ENCODE measurements at regions not wholly inside any gene's neighbourhood (a gene's known extent, or its start where the extent isn't known, plus 50 kb on each side); places are given as distances from the start of the nearest gene placed in this dataset.

DNA sequence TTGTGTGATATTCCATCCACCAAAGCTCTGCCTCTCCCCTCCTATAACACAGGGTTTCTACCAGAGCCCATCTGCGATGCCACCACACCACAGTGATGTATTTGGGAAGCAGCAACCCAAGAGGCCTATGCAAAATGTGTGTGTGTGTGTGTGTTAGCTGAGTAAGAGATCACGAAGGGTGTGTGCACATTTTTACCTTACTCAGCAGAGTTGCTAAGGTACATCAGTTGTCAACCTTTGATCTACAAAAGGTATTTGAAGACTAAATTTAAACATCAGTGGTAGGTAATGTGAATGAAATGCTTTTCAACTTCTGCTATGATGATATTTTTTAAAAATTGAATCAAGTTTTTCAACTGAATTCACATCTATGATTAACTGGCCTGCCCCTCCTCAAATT is 227.6 kb downstream of the FBXO15 start:
- no peak for DNase-seq (ENCODE audit: low spot score)

DNA sequence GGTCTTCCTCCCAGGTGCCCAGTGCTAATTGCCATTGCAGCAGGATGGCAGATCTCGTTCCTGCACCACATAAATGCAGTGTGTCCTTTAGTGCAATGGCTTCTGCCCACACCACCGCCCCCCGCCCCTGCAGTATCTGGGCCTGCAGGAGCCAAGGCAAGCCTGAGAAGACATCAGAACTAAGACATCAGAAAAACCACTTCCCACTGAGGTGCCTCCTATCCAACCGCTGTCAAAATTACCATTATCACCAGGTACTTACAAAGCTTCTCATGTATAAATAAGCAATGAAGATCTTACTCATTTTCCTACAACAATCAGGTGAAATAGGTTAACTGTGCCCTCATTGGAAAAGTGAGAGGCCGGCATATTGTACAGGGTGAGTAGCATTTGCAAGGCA is 228.8 kb downstream of the FBXO15 start:
- no peak for DNase-seq (ENCODE audit: low spot score)

DNA sequence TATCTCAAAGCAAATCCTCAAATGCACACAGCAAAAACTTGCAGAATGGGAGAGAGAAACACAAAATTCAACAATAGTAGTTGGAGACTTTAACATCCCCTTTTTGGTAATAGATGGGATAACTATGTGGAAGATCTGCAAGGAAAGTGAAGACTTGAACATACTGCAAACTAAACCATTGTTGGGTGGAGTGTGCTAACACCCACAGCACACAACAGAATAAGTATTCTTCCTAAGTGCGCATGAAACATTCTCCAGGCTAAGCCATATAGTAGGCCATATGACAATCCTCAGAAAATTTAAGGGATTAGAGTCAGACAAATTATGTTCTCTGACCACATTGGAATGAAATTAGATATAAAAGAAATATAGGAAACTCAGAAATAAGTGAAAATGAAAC is 230.6 kb downstream of the FBXO15 start:
- DNase-seq (ENCODE audit: low spot score): no peak

DNA sequence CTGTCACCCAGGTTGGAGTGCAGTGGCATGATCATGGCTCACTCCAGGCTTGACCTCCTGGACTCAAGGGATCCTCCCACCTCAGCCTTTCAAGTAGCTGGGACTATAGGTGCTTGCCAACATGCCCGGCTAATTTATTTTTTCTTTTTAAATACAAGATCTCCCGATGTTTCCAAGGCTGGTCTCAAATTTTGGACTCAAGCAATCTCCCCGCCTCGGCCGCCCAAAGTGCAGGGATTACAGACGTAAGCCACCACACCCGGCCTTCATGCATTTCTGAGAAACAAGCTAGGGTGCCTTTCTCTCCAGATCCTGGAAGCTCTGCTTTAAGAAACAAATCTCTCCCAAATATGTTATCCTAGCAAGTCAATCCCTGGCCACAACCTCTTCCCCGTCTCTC is 234.1 kb downstream of the FBXO15 start:
- no peak for DNase-seq (ENCODE audit: low spot score)

DNA sequence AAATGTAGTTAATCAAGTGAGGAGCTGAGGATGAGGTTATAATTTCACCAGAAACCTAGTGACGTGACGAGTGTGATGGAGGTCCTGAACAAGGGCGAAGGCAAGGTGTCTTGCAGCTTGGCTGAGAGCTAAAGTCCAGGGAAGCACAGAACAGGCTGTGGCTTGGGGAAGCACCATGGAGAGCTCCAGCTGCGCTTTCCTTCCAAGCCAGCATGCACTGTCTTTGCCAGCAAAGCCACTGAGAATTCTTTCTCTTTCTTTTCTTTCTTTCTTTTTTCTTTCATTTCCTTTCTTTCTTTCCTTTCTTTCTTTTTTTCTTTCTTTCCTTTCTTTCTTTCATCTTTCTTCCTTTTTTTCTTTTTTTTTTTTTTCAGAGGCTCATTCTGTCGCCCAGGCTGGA is 239.3 kb downstream of the FBXO15 start:
- peak; percentile 7 for DNase-seq (ENCODE audit: low spot score)

DNA sequence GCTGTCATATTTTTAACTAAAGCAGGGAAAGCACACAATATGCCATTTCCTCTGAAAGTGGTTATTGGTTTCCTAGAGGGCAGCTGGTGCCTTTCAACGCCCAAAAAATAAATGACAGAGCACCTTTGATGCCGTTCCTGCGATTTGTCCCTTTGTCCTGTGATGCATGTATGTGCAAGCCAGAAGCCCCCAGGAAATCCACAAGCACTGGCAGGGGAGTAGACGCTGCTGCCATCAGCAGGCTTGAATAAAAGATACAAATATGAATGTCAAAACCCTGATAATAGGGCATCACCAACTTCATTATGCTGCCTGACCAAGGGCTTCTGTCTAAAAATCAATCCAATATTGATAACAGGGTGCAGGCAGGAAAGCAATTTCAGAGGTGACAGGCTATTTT is 246.1 kb downstream of the FBXO15 start:
- DNase-seq (ENCODE audit: low spot score): no peak

DNA sequence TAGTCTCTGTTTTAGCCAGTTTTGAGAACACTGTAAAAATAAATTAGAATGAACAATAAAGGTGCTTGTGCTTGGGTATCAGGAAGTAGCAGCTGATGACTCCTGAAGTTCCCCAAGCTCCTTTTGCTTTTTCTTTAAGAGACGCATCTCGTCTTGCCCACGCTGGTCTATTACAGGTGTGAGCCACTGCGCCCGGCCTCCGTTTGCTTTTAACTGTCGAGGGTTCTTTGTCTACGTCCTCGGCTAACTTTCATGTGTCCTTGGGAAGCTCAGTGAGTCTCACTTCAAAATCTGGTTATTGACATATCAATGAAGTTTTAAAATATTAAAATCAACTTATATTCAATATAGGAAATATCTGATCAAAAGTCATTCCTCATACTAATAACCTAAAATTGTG is 246.5 kb downstream of the FBXO15 start:
- DNase-seq (ENCODE audit: low spot score): no peak

DNA sequence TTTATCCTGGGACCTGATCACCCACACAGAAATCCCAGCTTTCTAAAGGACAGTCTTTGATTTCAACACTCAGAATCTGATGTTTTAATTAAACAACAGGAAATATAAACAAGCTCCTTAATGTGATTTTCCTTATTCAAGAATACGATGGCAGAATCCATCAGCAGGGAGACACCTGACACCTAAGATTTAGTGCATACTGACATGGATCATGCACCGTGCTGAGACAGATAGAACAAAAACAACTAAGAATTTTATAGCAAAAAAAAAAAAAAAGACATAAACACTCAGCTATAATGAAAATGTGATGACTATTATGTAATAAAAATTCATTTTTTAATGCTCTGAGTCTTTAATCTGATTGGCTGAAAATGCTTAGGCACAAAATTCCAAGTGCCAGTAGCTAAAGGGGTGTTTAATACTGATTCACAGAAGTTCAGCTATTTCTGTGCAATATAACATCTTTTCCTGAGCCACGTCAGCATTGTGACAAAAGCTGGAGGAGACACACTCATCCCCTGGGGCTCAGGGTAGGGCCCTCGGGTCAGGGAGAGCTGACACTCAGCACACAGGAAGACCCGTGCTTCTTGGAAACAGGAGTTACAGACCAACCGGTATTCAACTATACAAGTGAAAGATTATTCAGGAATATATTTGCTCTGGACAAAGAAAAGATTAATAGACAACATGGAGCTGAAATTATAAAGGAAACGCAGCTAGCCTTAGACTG is 247.4 kb downstream of the FBXO15 start:
- no peak for DNase-seq (ENCODE audit: low spot score)

DNA sequence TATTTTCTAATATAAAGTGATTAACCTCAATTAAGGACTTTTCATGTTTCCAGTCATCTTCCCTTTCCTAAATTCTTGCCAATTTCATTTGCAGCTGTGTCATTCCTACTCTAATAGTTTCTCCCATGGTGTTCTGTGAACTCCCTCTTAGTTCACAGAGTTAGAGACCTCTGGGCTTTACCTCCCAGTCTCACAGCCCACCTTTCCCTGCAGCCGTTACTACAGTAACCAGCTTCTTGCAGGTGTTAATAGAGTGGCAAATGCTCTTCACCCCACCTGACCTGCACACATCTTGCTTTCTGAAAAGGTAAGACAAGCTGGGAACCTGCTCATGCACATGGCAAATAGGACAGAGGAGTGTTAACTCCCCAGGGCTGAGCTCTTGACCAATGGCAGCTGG is 250.1 kb downstream of the FBXO15 start:
- DNase-seq (ENCODE audit: low spot score): no peak

DNA sequence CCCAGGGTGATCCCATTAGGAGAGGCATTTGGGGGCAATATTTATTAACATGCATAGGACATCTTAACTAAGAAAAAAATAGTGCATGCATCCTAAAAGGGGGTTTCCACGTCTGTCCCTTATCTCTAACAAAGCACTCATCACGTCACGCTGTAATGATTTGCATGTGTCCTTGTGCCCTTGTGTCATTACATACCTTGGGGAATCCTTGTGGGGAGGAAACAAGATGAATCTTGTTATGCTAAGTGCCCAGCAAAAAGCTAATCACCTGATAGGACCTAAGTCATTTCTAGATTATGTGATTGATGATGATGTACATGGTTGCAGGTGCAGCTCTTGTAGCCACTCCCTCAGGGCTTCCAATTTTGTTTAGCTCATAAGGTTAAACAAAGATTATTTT is 250.9 kb downstream of the FBXO15 start:
- no peak for DNase-seq (ENCODE audit: low spot score)

DNA sequence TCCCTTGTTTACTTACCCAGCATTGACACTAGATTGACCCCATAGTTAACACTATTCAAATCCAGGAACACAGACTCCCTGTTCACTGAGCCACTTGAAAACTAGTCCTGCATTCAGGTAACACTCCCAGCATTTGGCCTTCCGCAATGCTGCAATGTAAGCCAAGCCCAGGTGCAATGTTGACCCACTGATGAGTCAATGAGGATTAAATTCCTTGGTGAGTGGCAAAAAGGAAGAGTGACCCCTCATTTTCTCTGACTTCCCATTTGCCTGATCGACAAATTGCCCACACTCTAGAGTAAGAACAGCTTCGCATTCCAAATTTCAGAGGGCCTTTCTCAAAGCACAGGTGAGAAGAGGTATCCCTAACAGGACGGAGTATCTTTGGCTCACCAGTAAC is 251.9 kb downstream of the FBXO15 start:
- DNase-seq (ENCODE audit: low spot score): peak; percentile 32

DNA sequence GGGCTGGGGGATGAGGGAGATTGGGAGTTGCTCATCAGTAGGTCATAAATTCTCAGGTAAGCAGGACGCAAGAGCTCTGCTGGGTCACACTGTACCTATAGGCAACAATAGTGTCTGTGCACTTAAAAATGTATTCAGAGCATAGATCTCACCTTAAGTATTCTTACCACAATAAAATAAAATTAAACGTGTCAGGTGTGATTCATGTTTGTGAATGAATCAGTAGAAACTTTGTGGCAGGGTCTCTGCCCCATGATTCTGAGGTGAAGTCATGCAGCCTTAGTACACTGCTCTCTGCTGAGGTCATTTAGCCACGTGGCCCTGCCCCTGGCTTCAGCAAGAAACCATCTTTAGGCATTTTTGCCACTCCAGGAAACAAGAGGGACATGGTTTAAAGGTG is 253.8 kb downstream of the FBXO15 start:
- DNase-seq (ENCODE audit: low spot score): no peak

DNA sequence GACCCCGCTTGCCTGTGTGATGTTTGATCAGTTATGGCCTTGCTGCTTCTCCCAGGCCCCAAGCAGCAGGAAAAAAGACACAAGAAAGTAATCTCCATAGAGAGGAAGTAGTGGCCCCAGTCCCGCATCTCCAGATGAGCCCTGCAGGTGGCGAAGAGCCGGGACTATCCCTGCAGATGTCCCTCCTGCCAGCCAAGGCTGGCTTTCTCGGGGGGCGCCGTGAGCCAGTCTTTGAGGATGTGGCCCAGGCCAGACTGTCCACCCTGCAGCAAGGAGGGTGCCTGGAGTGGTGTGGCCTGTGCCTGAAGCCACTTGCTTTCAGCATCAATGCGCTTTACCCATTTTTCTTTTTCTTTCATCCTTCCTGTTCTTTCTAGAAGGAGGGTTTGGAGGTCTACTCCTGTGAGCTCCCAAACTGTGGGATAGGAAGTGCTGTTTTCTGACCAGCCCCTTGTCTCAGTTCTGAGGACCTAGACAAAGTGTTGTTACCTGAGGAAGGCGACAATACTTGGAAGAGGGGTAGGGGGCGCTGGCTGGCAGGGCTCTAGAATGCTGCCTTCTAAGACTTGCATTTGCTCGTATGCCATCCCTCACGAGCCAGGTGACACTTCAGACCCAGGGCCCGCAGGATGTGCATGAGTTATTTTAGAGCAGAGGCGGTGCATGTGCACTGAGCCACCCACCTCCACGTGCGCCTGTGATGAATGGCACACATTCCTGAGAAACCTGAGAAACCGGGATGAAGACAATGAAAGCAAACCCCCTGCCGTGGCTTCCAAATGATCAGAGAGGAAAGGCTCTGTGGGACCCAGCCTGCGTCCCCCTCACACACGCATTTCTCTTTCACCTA is 255.8 kb downstream of the FBXO15 start:
- DNase-seq (ENCODE audit: low spot score): no peak

DNA sequence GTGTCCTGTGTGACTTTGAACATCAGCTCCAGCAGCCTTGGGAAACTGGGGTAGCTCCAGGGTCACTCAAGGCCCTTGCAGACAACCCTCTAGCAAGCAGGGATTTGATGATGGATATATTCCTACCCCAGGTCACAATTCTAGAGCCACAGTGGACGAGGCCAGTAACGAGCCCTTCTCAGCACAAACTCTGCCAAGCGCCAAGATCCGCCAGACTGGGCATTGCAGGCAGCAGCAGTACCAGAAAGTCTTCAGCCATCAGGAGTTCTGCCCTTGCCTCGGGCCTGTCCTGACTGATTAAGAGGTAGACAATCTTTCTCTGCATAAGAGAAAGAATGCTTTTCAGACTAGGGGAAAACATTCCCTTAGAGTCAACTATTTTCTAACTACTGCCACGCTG is 259.1 kb downstream of the FBXO15 start:
- no peak for DNase-seq (ENCODE audit: low spot score)

DNA sequence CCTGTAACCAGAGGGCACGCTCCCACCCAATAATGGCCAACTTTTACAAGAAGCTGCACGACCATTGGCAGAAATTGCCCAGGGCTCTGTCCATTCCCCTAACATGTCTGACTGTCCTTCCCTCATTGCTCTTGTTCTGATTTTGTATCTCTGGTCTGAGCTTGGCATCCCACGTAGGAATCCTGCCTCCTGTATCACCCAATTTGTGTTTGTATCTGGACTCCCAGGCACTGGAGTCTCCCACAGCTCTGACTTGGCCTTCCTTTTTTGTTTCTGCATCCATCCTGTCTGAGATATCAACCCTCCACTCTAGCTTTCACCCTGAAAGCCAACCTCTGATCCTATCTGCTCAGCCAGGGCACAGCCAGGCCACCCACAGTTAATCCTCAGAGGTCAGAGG is 259.8 kb downstream of the FBXO15 start:
- DNase-seq (ENCODE audit: low spot score): no peak

DNA sequence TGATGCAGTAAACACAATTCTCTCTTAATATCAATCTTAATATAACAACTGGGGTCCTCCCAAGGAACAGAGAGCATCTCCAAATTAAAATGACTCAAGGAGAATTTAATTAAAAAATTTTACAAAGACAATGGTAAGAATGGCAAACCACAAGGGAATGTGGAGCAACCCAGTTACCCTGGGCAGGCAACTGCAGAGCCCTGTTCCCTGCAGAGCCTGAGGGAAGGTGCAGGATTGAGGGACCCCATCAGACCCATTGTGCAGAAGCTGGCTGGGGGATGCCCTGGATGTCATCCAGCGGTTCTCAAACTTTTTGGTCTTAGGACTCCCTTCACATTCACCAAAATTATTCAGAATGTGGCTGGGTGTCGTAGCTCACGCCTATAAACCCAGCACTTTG is 262.8 kb downstream of the FBXO15 start:
- DNase-seq (ENCODE audit: low spot score): no peak

DNA sequence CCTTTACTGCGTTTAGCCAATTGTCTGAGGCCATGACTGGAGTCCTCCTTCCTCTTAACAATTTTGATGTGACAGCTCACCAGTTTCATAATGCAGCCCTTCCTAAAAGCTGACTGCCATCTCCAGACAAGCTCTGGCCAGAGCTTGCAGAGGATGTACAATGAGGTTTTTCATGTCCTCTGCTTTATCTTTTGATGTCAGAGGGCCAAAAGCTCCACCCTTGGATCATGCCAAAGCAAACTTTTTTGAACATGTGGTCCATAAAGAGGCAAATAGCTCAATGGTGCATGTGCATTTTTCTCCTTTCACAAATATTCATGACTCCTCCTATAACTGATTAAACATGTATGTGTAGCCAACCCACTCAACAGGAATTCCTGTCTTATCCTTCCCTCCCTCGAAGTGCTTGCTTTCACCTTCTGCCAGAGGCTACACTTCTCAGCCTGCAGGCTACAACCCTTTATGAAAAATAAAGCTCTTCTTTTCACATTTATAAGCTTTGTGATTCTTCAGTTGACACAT is 266.2 kb downstream of the FBXO15 start:
- no peak for DNase-seq (ENCODE audit: low spot score)

DNA sequence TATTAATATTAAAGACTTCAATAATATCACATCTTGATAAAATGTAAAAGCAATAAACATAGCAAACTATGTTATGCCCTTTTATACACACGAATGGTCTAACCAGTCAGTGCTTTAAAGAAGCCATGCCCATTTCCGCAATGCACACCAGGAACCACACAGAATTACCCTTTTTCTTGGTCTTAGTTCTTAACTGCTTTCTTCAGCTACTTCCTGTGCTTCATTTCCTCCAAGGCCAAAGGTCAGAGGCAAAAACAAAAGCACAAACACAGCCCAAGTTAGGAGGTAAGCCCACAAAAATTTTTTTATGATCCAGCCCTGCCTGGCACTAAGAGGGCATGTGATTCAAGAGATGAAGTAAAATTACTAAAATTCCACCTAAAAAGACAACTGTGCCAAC is 267.2 kb downstream of the FBXO15 start:
- no peak for DNase-seq (ENCODE audit: low spot score)

DNA sequence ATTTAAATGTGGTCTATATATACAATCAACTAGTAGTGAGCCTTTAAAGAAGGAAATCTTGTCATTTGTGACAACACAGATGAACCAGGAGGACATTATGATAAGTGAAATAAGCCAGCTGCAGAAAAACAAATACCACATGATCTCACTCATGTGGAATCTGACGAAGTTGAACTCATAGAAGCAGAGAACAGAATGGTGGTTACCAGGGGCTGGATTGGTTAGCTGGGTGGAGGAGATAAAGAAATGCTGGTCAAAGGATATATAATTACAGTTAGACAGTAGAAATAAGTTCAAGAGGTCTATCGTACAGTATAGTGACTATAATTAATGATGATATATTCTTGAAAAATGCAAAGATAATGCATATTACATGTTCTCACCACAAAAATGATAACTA is 267.9 kb downstream of the FBXO15 start:
- no peak for DNase-seq (ENCODE audit: low spot score)

DNA sequence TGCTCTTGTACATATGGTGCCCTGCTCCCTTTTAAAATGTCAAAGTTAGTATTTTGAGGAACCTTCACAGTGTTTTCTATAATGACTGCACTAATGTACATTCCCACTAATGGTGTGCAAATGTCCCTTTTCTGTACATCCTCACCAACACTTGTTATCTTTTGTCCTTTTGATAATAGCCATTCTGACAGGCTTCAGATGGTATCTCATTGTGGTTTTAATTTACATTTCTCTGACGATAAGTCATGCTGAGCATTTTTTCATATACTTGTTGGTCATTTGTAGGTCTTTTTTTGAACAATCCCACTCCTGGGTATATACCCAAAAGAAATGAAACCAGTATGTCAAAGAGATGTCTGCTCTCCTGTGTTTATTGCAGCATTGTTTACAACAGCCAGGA is 268.3 kb downstream of the FBXO15 start:
- no peak for DNase-seq (ENCODE audit: low spot score)

DNA sequence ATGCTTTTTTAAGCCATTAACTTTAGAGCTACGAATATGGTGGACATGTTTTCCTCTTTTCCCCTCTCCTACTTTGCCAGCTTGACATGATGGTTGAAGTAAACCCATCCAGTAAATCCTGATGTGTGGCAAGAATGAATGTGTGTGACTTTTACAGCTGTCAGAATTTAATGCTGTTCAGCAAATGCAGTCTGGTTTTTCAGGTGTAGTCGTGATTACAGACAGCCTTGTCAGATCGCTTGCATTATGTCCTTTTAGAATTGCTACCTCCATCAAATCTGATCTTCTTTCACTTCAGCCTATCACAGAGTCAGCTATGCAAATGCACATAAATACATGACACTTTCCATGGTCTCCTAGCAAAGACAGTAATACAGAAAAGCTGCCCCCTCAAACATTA is 278.5 kb downstream of the FBXO15 start:
- DNase-seq (ENCODE audit: low spot score): no peak

DNA sequence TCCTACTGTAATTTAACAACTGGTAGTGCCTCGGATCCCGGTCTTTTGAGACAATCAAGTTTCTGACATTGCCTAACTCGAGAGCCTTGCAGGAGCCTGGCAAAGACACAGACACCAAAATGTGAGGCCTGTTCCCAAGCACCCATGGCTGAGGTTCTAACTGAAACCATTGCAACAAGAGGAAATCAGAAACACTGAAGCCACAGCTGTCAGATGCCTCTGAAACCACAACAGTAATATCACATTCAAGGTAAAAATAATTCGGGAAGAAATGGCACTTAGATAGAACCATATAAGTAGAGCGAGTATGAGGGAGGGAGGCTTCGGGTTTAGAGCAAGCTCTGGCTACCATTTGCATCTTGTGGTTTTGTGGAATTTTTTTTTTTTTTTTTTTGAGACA is 285.9 kb downstream of the FBXO15 start:
- no peak for DNase-seq (ENCODE audit: low spot score)

DNA sequence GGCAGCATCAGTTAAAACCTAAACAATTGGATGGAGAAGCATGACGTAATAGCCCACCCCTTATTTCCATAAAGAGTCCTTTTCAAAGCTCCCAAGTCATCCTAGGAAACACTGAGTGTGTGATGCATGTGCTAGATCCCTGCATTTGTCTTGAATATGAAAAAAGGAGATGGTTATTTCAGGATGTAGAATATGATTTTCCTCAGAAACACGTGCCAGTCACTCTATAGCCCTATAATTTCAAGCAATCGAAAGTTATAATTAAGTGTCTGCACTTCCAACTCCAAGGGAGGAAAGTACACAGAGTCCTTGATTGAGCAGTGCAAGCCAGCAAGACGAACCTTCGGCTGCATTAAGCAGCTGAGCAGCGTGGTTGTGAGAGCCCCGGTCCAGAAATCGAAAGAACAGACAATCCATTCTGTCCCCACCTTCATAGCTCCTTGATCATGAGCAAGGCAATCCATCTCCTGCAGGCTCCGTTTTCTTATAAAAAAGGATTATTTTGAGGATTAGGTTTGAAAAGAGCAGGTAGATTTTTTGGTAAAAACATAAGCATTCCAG is 287.7 kb downstream of the FBXO15 start:
- no peak for DNase-seq (ENCODE audit: low spot score)

All from HT-29 (cell line).